Heart left ventricle (tissue), 16 donors: ENCODE measurements at regions not wholly inside any gene's neighbourhood (a gene's known extent, or its start where the extent isn't known, plus 50 kb on each side); places are given as distances from the start of the nearest gene placed in this dataset.

Experiments used
- ATAC-seq, 4 donors: fragments of 200-7000 bp; cut with Tn5 transposase; one replicate each; pipeline ENCODE4 v1.9.1; 2020 to 2022; ENCODE audit warnings: moderate library complexity in 4 of 4, mild to moderate bottlenecking in 3 of 4, moderate number of reproducible peaks in 1 of 4
- DNase-seq, 5 donors: peaks; one replicate each; pipeline ENCODE4 v3.0.0-alpha.2; 2020
- H3K27ac ChIP-seq, 12 donors: fragments of 200-600 bp; sonication (generic) in 4 of 12; one replicate each; pipeline versions ENCODE4 v1.5.0 to v1.8.0; 2016 to 2022; ENCODE audit warnings: mild to moderate bottlenecking in 2 of 12
- H3K27me3 ChIP-seq, 9 donors: fragments of 200-600 bp; sonication (generic) in 2 of 9; one replicate each; pipeline versions ENCODE4 v1.5.1 to v1.8.0; 2016 to 2022; ENCODE audit warnings: mild to moderate bottlenecking in 3 of 9
- H3K36me3 ChIP-seq, 9 donors: fragments of 200-600 bp; sonication (generic) in 2 of 9; one replicate each; pipeline versions ENCODE4 v1.5.0 to v1.8.0; 2018 to 2022; ENCODE audit warnings: mild to moderate bottlenecking in 2 of 9
- H3K4me1 ChIP-seq, 12 donors: fragments of 200-600 bp; sonication (generic) in 4 of 12; one replicate each; pipeline versions ENCODE4 v1.5.0 to v1.8.0; 2016 to 2022; ENCODE audit warnings: mild to moderate bottlenecking in 3 of 12
- H3K4me3 ChIP-seq, 12 donors: fragments of 200-600 bp; sonication (generic) in 4 of 12; one replicate each; pipeline versions ENCODE4 v1.5.0 to v1.8.0; 2017 to 2022; ENCODE audit warnings: mild to moderate bottlenecking in 9 of 12, moderate library complexity in 4 of 12
- H3K9me3 ChIP-seq, 12 donors: fragments of 200-600 bp; sonication (generic) in 4 of 12; one replicate each; pipeline versions ENCODE4 v1.5.0 to v1.8.0; 2016 to 2022; ENCODE audit warnings: mild to moderate bottlenecking in 1 of 12
- CTCF ChIP-seq, 12 donors: fragments of 200-600 bp; sonication (generic) in 4 of 12; IDR thresholded peaks; one replicate each; pipeline versions ENCODE4 v1.5.0 to v1.8.0; 2018 to 2022; ENCODE audit warnings: antibody characterized with exemption in 12 of 12, mild to moderate bottlenecking in 5 of 12
- POLR2A ChIP-seq, 2 donors: fragments of 450-650 bp; IDR thresholded peaks; one replicate each; pipeline ENCODE4 v1.6.1; 2017; ENCODE audit warnings: antibody characterized with exemption in 2 of 2, mild to moderate bottlenecking in 2 of 2, moderate library complexity in 2 of 2
- WGBS, 4 donors: extraction: QIAGEN DNeasy Blood & Tissue Kit in 2 of 4; methylation state at CpG; one replicate each; pipeline versions ENCODE4 v1.1.5 to v1.1.7; 2013 to 2018; 5-methylcytosine and 5-hydroxymethylcytosine counted together
- intact Hi-C, 10 donors: fragments of 100-400 bp; cut with DNase I; formaldehyde crosslinking; loops; one replicate each; pipeline versions ENCODE4 v1.11.1 to v1.14.2; 2022
- donor health status: ischemic (EF 13 %, LVEDD 7.1; RV severe dilation, severe dysfunction).
- donor health status: healthy with polysubstance abuse.
- donor health status: DM: no; HTN: yes; CAD: no.
- donor health status: DM: no; HTN: no; CAD: no.
- donor health status: ischemic (EF 25% LVEDD 6.9; RV normal size, moderate dysfunction).
- donor health status: ischemic (EF 25% LVEDD 5.7; RV mildly dilated, moderate dysfunction).
- donor health status: healthy.
- donor health status: DM: yes; HTN: yes; CAD: no.
- donor health status: ischemic (EF 35%, LVEDD 5.7; RV mildly dilated, moderate dysfunction).
- donor health status: nonischemic (EF 11% LVEDD 7.7; RV severe dilation, severe dysfunction).
- donor health status: DM: yes; HTN: yes; CAD: no.
- donor health status: PGD.
- donor health status: ischemic (EF 29% LVEDD 5.4; RV normal size, mild dysfunction).
- donor health status: nonischemic (EF 23%, LVEDD 6.1; RV moderate dilation, normal function).

GRCh38 chr2:77631007-77631406 is 108.8 kb upstream of the LRRTM4 start:
- no peak for ATAC-seq
- Histone ChIP-seq H3K36me3 (no peaks in the 10 kb centered on the region), H3K4me1 (no peaks in the 10 kb centered on the region), H3K27me3 (no peaks in the 10 kb centered on the region), H3K4me3 (no peak overlapping the region), H3K27ac (no peak overlapping the region), H3K9me3 (peaks cover 0 to 16% (median 4%) of the 10 kb centered on the region in 12 donors)
- no peak for DNase-seq
- intact Hi-C loops = no loop called here
- TF ChIP-seq CTCF (IDR thresholded peaks at IDR 0.05) (no peak), POLR2A (IDR thresholded peaks at IDR 0.05) (no peak)

- H3K9me3 ChIP-seq = peaks cover 0 to 19% (median 4%) of the 10 kb centered on the region in 12 donors
- WGBS, 4 donors = 62 to 80% (median 70%) methylated on average over 2 of the region's 2 CpGs
- H3K36me3 ChIP-seq = no peaks in the 10 kb centered on the region
- H3K4me1 ChIP-seq = no peaks in the 10 kb centered on the region
- H3K4me3 ChIP-seq = no peak overlapping the region
- intact Hi-C loops = no loop called here
- no peaks in the 10 kb centered on the region for H3K27me3 ChIP-seq
- TF ChIP-seq CTCF (IDR thresholded peaks at IDR 0.05) (no peak), POLR2A (IDR thresholded peaks at IDR 0.05) (no peak)
- ATAC-seq (no peak), DNase-seq (no peak)
- H3K27ac ChIP-seq = no peak overlapping the region
Measured at GRCh38 chr2:77633601-77634000, 111.4 kb upstream of the LRRTM4 start.

GRCh38 chr2:77640924-77641323 is 118.7 kb upstream of the LRRTM4 start:
- 69 to 80% (median 71%) methylated on average over 1 of the region's 1 CpG for WGBS, 4 donors
- ATAC-seq = no peak
- no peaks in the 10 kb centered on the region for H3K4me1 ChIP-seq
- H3K4me3 ChIP-seq = no peak overlapping the region
- intact Hi-C loops = no loop called here
- peaks cover 0 to 36% (median 13%) of the 10 kb centered on the region in 12 donors for H3K9me3 ChIP-seq
- TF ChIP-seq CTCF (IDR thresholded peaks at IDR 0.05) (no peak), POLR2A (IDR thresholded peaks at IDR 0.05) (no peak)
- H3K27me3 ChIP-seq = no peaks in the 10 kb centered on the region
- no peak for DNase-seq
- no peaks in the 10 kb centered on the region for H3K36me3 ChIP-seq
- H3K27ac ChIP-seq = no peak overlapping the region

GRCh38 chr2:77642339-77642738 is 120.2 kb upstream of the LRRTM4 start:
- Histone ChIP-seq H3K4me1 (no peaks in the 10 kb centered on the region), H3K27ac (no peak overlapping the region), H3K36me3 (no peaks in the 10 kb centered on the region), H3K9me3 (peaks cover 0 to 36% (median 13%) of the 10 kb centered on the region in 12 donors), H3K4me3 (no peak overlapping the region), H3K27me3 (no peaks in the 10 kb centered on the region)
- 88 to 100% (median 96%) methylated on average over 1 of the region's 1 CpG for WGBS, 4 donors
- TF ChIP-seq CTCF (IDR thresholded peaks at IDR 0.05) (no peak), POLR2A (IDR thresholded peaks at IDR 0.05) (no peak)
- ATAC-seq (no peak), DNase-seq (no peak)
- intact Hi-C loops = no loop called here
